ENCODE measurements at regions not wholly inside any gene's neighbourhood (a gene's known extent, or its start where the extent isn't known, plus 50 kb on each side); places are given as distances from the start of the nearest gene placed in this dataset.

DNA sequence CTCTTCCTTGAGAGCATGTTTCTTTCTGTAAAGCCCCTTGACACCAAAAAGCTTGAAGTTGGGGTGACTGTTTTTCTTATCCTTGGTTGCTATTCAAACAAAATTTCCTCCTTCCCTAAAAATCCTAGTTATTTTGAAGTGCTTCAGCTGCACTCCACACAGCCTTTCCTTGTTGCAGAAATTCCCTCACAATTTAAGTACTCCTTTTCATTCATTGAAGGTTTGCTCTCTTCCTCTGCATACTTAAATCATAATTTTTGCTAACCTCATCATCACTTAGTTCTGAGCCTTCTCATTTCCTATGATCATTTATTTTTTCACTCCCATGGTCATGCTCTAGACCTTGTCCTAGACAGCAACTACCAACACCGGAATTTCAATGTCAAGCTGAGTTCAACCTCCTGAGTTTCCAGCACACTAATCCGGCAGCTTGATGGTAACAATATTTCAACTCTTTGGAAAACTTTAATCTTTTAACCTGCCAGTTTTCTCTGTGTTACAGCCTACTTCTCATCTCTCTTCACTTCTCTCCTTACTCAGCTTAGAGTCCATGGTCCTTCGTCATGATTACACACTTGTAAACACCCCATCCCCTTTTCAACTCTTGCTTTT lies 78.7 kb upstream of the ACTBL2 start:
- Histone ChIP-seq H3K27me3 (ENCODE audit: control insufficient read depth, insufficient read depth, low read length) (peaks cover 3% of the 10 kb centered on the region), H3K4me3 (ENCODE audit: low read depth, low read length) (no peak overlapping the region), H3K9me3 (ENCODE audit: control insufficient read depth in 2 of 2, low read length in 2 of 2) (no peaks in the 10 kb centered on the region), H3K27ac (ENCODE audit: insufficient read depth, low read length, poor library complexity, severe bottlenecking) (no peak overlapping the region), H3K4me1 (ENCODE audit: control insufficient read depth, insufficient read depth, low read length, poor library complexity, severe bottlenecking) (no peaks in the 10 kb centered on the region), H3K36me3 (ENCODE audit: control insufficient read depth, insufficient read depth, low read length) (no peaks in the 10 kb centered on the region)
- H3K4me1 Mint-ChIP-seq: no peaks in the 10 kb centered on the region
- peaks cover 9% of the 10 kb centered on the region for H3K27me3 Mint-ChIP-seq
- no peak overlapping the region for H3K27ac Mint-ChIP-seq
- peaks cover 0 to 2% (median 0%) of the 10 kb centered on the region in 7 donors for H3K9me3 Mint-ChIP-seq
- ATAC-seq (ENCODE audit: low read depth in 2 of 2) (no peak), DNase-seq (no peak)
- H3K36me3 Mint-ChIP-seq: no peaks in the 10 kb centered on the region
- H3K4me3 Mint-ChIP-seq: no peak overlapping the region

DNA sequence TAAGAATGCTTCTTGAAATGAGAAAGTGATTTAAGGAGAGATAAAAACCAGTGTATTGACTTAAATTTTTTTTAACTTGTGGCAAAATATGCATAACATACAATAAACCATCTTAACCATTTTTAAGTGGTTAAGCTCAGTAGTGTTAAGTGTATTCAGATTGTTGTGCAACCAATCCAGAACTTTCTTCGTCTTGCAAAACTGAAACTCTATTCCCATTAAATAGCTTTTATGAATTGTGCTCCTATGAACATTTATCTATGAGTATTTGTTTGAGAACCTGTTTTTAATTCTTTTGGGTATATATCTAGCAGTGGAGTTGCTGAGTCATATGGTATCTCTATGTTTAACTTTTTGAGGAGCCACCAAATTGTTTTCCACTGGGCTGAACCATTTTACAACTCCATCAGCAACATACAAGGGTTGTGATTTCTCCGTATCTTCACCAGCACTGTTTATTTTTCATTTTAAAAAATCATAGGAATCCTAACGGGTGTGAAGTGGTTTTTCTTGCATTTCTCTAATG lies 76.6 kb upstream of the ACTBL2 start:
- Histone ChIP-seq H3K4me3 (ENCODE audit: low read depth, low read length) (no peak overlapping the region), H3K27me3 (ENCODE audit: control insufficient read depth, insufficient read depth, low read length) (peaks cover 2% of the 10 kb centered on the region), H3K9me3 (ENCODE audit: control insufficient read depth in 2 of 2, low read length in 2 of 2) (no peaks in the 10 kb centered on the region), H3K27ac (ENCODE audit: insufficient read depth, low read length, poor library complexity, severe bottlenecking) (no peak overlapping the region), H3K36me3 (ENCODE audit: control insufficient read depth, insufficient read depth, low read length) (no peaks in the 10 kb centered on the region), H3K4me1 (ENCODE audit: control insufficient read depth, insufficient read depth, low read length, poor library complexity, severe bottlenecking) (no peaks in the 10 kb centered on the region)
- ATAC-seq (ENCODE audit: low read depth in 2 of 2) (no peak), DNase-seq (no peak)
- Mint-ChIP-seq H3K27me3 (peaks cover 4% of the 10 kb centered on the region), H3K36me3 (no peaks in the 10 kb centered on the region), H3K4me1 (no peaks in the 10 kb centered on the region), H3K4me3 (no peak overlapping the region), H3K9me3 (peaks cover 0 to 4% (median 0%) of the 10 kb centered on the region in 7 donors), H3K27ac (no peak overlapping the region)

DNA sequence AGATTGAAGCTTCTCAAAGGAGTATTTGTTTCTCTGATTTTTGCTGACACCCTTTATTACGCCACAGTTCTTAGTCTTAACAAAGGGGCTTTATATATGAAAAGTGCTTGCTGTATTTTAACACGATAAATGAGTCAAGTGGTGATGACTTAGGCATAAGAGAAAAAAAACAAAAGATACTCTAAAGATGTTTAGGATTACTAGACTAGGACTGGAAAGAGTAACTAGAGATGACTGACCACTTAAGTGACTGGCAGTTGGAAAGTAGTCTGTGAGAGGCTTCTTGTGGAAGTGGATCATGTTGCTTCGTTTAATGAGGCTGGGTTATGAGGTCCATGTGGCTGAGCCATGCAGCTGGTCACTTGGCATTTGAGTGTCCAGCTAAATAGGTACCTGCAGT lies 69.4 kb upstream of the ACTBL2 start:
- DNase-seq: no peak
- Mint-ChIP-seq H3K4me1 (no peaks in the 10 kb centered on the region), H3K27ac (no peak overlapping the region), H3K9me3 (peaks cover 0 to 4% (median 0%) of the 10 kb centered on the region in 7 donors), H3K36me3 (no peaks in the 10 kb centered on the region), H3K27me3 (peaks cover 10% of the 10 kb centered on the region), H3K4me3 (no peak overlapping the region)
- ATAC-seq (ENCODE audit: low read depth in 2 of 2): no peak
- Histone ChIP-seq H3K27me3 (ENCODE audit: control insufficient read depth, insufficient read depth, low read length) (no peaks in the 10 kb centered on the region), H3K4me1 (ENCODE audit: control insufficient read depth, insufficient read depth, low read length, poor library complexity, severe bottlenecking) (no peaks in the 10 kb centered on the region), H3K27ac (ENCODE audit: insufficient read depth, low read length, poor library complexity, severe bottlenecking) (no peak overlapping the region), H3K36me3 (ENCODE audit: control insufficient read depth, insufficient read depth, low read length) (no peaks in the 10 kb centered on the region), H3K4me3 (ENCODE audit: low read depth, low read length) (no peak overlapping the region), H3K9me3 (ENCODE audit: control insufficient read depth in 2 of 2, low read length in 2 of 2) (no peaks in the 10 kb centered on the region)

DNA sequence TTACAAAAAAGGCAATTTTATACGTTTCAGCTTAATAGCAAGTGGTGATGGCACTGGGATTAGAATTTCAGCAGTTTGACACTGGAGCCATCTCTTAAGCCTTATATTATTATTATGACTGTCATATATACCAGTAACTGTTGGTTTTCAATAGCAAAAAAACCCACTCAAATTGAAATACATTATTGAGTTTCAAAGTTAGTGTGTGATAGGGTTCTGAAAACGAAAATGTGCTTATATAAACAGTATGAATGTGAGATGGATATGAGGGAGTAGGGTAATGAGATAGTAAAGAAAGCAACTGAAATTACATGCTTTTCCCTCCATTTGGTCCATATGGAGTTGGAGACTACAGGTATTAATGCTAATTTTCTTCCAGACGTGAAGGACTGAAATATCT lies 68.6 kb upstream of the ACTBL2 start:
- H3K27me3 ChIP-seq (ENCODE audit: control insufficient read depth, insufficient read depth, low read length): no peaks in the 10 kb centered on the region
- no peak overlapping the region for H3K4me3 Mint-ChIP-seq
- H3K4me1 ChIP-seq (ENCODE audit: control insufficient read depth, insufficient read depth, low read length, poor library complexity, severe bottlenecking): no peaks in the 10 kb centered on the region
- H3K27ac Mint-ChIP-seq: no peak overlapping the region
- H3K27ac ChIP-seq (ENCODE audit: insufficient read depth, low read length, poor library complexity, severe bottlenecking): no peak overlapping the region
- H3K4me1 Mint-ChIP-seq: no peaks in the 10 kb centered on the region
- peaks cover 0 to 4% (median 0%) of the 10 kb centered on the region in 7 donors for H3K9me3 Mint-ChIP-seq
- H3K27me3 Mint-ChIP-seq: peaks cover 8% of the 10 kb centered on the region
- DNase-seq: no peak
- ATAC-seq (ENCODE audit: low read depth in 2 of 2): no peak
- H3K36me3 Mint-ChIP-seq: no peaks in the 10 kb centered on the region
- H3K4me3 ChIP-seq (ENCODE audit: low read depth, low read length): no peak overlapping the region
- H3K9me3 ChIP-seq (ENCODE audit: control insufficient read depth in 2 of 2, low read length in 2 of 2): no peaks in the 10 kb centered on the region
- H3K36me3 ChIP-seq (ENCODE audit: control insufficient read depth, insufficient read depth, low read length): no peaks in the 10 kb centered on the region

DNA sequence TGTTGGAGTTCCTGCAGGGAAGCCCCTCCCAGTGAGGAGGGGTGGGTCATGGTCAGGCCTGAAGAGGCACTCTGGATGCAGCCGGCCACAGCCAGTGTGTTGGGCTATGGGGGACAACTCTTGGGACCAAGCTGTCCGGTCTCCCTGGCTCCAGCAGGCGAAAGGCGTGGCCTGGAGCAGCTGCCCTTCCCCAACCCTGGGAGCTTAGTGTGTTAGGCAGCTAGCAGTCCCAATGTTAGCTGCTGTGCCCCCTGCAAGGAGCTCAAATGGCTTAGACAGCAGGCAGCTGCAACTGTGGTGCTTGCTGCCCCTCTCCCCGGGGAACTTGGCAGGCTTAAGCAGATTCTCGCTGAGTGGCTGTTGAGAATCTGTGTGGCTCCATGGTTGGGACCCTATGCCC lies 67.5 kb upstream of the ACTBL2 start:
- H3K4me3 Mint-ChIP-seq: no peak overlapping the region
- no peaks in the 10 kb centered on the region for H3K36me3 Mint-ChIP-seq
- no peak for DNase-seq

DNA sequence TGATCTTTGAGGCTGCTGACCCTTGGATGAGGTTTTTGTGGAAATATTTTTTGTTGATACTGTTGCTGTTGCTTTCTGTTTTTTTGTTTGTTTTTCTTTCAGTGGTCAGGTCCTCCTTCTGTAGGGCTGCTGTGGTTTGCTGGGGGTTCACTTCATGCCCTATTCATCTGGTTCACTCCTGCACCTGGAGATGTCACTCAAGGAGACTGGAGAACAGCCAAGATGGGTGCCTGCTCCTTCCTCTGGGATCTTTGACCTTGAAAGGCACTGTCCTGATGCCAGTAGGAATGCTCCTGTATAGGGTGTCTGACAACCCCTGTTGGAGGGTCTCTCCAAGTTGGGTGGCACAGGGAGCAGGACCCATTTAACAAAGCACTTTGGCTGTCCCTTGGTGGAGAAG lies 67.0 kb upstream of the ACTBL2 start:
- no peak overlapping the region for H3K27ac Mint-ChIP-seq
- H3K9me3 ChIP-seq (ENCODE audit: control insufficient read depth in 2 of 2, low read length in 2 of 2): no peaks in the 10 kb centered on the region
- H3K27ac ChIP-seq (ENCODE audit: insufficient read depth, low read length, poor library complexity, severe bottlenecking): no peak overlapping the region
- H3K36me3 ChIP-seq (ENCODE audit: control insufficient read depth, insufficient read depth, low read length): no peaks in the 10 kb centered on the region
- no peak overlapping the region for H3K4me3 Mint-ChIP-seq
- no peak overlapping the region for H3K4me3 ChIP-seq (ENCODE audit: low read depth, low read length)
- H3K9me3 Mint-ChIP-seq: peaks cover 0 to 4% (median 0%) of the 10 kb centered on the region in 7 donors
- ATAC-seq (ENCODE audit: low read depth in 2 of 2) (no peak), DNase-seq (no peak)
- H3K27me3 ChIP-seq (ENCODE audit: control insufficient read depth, insufficient read depth, low read length): no peaks in the 10 kb centered on the region
- no peaks in the 10 kb centered on the region for H3K4me1 ChIP-seq (ENCODE audit: control insufficient read depth, insufficient read depth, low read length, poor library complexity, severe bottlenecking)
- H3K4me1 Mint-ChIP-seq: no peaks in the 10 kb centered on the region
- no peaks in the 10 kb centered on the region for H3K36me3 Mint-ChIP-seq
- peaks cover 9% of the 10 kb centered on the region for H3K27me3 Mint-ChIP-seq

More for the DNA sequence above, 67.5 kb upstream of the ACTBL2 start:
- Histone ChIP-seq H3K4me3 (ENCODE audit: low read depth, low read length) (no peak overlapping the region), H3K36me3 (ENCODE audit: control insufficient read depth, insufficient read depth, low read length) (no peaks in the 10 kb centered on the region), H3K9me3 (ENCODE audit: control insufficient read depth in 2 of 2, low read length in 2 of 2) (no peaks in the 10 kb centered on the region), H3K4me1 (ENCODE audit: control insufficient read depth, insufficient read depth, low read length, poor library complexity, severe bottlenecking) (no peaks in the 10 kb centered on the region), H3K27me3 (ENCODE audit: control insufficient read depth, insufficient read depth, low read length) (no peaks in the 10 kb centered on the region), H3K27ac (ENCODE audit: insufficient read depth, low read length, poor library complexity, severe bottlenecking) (no peak overlapping the region)
- H3K27me3 Mint-ChIP-seq: peaks cover 6% of the 10 kb centered on the region
- H3K9me3 Mint-ChIP-seq: peaks cover 0 to 4% (median 0%) of the 10 kb centered on the region in 7 donors
- ATAC-seq (ENCODE audit: low read depth in 2 of 2): no peak
- no peak overlapping the region for H3K27ac Mint-ChIP-seq
- H3K4me1 Mint-ChIP-seq: no peaks in the 10 kb centered on the region

DNA sequence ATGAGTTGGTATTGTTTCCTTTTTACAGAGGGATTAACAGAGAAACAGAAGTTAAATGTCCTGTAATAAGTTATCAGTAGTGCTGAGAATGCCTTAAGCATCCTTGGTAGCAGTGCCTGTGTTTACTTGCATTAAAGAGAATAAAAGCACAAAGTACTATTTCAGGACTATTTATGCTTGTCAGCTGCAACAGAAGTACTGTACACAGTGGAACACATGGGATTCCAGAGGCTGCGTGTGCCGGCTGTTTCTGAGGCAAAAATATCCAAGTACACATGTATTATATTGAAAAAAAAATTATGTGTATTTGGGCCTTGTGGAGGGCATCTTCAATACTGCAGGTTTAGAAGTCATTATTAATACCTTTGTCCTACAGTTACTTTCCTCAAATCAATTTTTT lies 58.2 kb upstream of the ACTBL2 start:
- Mint-ChIP-seq H3K27ac (no peak overlapping the region), H3K4me1 (no peaks in the 10 kb centered on the region), H3K27me3 (peaks cover 11% of the 10 kb centered on the region), H3K4me3 (no peak overlapping the region), H3K36me3 (no peaks in the 10 kb centered on the region), H3K9me3 (peaks cover 0 to 6% (median 0%) of the 10 kb centered on the region in 7 donors)
- no peak overlapping the region for H3K27ac ChIP-seq (ENCODE audit: insufficient read depth, low read length, poor library complexity, severe bottlenecking)
- no peak overlapping the region for H3K4me3 ChIP-seq (ENCODE audit: low read depth, low read length)
- no peaks in the 10 kb centered on the region for H3K9me3 ChIP-seq (ENCODE audit: control insufficient read depth in 2 of 2, low read length in 2 of 2)
- ATAC-seq (ENCODE audit: low read depth in 2 of 2) (no peak), DNase-seq (no peak)
- no peaks in the 10 kb centered on the region for H3K4me1 ChIP-seq (ENCODE audit: control insufficient read depth, insufficient read depth, low read length, poor library complexity, severe bottlenecking)
- H3K27me3 ChIP-seq (ENCODE audit: control insufficient read depth, insufficient read depth, low read length): peaks cover 5% of the 10 kb centered on the region
- no peaks in the 10 kb centered on the region for H3K36me3 ChIP-seq (ENCODE audit: control insufficient read depth, insufficient read depth, low read length)

DNA sequence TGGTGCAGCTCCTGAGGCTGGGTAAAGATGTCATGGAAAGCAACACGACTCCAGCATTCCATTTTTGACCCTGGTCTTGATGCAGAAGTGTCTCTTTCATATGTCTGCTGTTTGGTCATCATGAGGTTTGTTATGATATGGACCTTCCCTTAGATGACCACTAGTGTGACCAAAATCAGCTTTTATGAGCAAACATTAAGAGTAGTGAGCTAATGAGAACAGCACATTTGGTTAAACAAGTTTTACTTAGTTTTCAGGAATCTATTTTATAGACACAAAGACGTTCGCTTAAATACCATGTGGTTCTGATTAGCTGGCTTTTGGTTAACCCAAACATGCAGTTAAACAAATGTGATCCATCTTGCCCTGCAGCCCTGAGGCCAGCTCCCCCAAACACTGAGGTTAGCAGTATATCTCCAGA lies 56.7 kb upstream of the ACTBL2 start:
- Histone ChIP-seq H3K36me3 (ENCODE audit: control insufficient read depth, insufficient read depth, low read length) (no peaks in the 10 kb centered on the region), H3K4me3 (ENCODE audit: low read depth, low read length) (no peak overlapping the region), H3K4me1 (ENCODE audit: control insufficient read depth, insufficient read depth, low read length, poor library complexity, severe bottlenecking) (no peaks in the 10 kb centered on the region), H3K27ac (ENCODE audit: insufficient read depth, low read length, poor library complexity, severe bottlenecking) (no peak overlapping the region), H3K9me3 (ENCODE audit: control insufficient read depth in 2 of 2, low read length in 2 of 2) (no peaks in the 10 kb centered on the region), H3K27me3 (ENCODE audit: control insufficient read depth, insufficient read depth, low read length) (peaks cover 5% of the 10 kb centered on the region)
- Mint-ChIP-seq H3K4me3 (no peak overlapping the region), H3K27ac (no peak overlapping the region), H3K36me3 (no peaks in the 10 kb centered on the region), H3K4me1 (no peaks in the 10 kb centered on the region), H3K9me3 (peaks cover 0 to 6% (median 0%) of the 10 kb centered on the region in 7 donors), H3K27me3 (peaks cover 6% of the 10 kb centered on the region)
- no peak for DNase-seq
- no peak for ATAC-seq (ENCODE audit: low read depth in 2 of 2)

Data from CD4-positive, CD25-positive, alpha-beta regulatory T cell (primary cell).